UCSD-AML1 (cell line): ENCODE measurements at regions not wholly inside any gene's neighbourhood (a gene's known extent, or its start where the extent isn't known, plus 50 kb on each side); places are given as distances from the start of the nearest gene placed in this dataset.

Source experiments
- DNase-seq: peaks from one replicate; lab custom pipeline; 2025; ENCODE audit not compliant: unreplicated experiment; lab: John Stamatoyannopoulos, UW

- no peak for DNase-seq
Observed at GRCh38 chr1:234975941-234976860, 152.4 kb downstream of the TOMM20 start.

- DNase-seq, result no peak
Observed at GRCh38 chr1:234975122-234975940, 153.3 kb downstream of the TOMM20 start.

DNA sequence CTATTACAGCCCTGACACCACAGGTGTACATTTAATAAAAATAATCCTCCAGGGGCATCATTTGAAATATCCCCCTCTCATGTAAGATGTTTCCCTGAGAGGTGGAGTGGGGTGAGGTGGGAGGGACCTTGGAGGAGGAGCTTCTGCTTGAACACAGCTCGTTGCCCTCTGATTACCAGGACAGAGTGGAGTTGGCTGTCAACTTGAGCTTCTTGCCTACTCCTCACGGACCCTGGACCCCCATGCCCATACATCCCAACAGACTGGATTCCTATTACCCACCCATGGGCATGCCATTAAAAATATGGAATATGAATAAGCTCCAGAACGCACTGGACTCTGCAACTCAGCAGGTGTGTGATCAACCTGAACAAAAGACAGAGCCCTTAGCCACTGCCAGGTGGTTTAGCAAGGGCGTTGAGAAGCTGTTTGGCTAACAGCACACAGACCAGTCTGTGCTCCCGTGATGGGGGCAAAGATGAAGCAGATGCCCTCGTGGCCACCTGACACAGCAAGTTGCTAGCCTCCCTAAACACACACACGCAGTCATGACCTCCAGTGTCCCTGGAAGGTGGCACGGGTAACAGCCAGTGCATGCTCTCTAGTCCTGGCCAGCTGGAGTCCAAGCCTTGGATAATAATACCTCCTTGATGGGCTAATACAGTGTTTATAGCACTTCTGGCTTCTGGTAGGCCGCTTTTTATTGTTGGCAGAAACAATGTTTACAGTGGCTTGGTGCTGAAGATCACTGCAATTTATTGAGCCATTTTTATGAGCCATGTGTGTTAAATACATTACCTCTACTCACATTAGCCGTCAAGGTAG is 155.0 kb downstream of the TOMM20 start:
- DNase-seq, result no peak

DNA sequence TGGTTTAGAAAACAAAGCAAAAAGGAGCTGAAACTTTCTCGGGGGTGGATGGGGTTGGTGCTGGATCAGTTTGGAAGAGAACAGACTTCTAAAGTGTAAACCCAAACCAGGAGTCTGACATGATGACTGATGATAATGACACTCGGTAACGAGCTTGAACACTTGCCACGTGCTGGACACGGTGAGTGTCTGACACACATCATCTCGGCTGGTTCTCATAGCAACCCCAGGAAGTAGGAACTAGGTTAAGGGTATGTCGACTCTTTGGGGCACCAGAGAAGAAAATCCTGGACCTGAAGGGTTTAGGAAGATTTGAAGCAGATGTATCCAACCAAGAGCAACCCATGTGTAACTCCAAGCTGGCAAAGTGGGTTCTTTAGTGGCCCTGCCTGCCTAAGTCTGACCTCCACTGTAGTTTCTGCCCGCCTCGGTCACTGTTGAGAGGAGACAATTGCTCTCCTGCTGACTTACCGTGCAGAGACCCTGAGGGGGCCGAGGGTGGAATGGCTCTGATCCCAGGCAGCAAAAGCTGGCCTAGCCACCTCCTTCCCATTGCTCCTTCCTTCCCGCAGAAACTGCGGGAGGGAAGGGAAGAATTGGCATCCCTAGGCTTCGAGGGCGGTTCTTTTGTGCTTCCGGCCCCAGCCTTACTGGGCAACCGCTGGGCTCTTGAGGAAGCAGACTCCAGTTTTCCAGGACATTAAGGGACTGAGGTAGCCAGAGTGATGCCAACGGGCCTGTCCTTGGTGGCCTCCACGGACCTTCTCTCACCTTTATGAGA is 156.0 kb downstream of the TOMM20 start:
- no peak for DNase-seq

DNA sequence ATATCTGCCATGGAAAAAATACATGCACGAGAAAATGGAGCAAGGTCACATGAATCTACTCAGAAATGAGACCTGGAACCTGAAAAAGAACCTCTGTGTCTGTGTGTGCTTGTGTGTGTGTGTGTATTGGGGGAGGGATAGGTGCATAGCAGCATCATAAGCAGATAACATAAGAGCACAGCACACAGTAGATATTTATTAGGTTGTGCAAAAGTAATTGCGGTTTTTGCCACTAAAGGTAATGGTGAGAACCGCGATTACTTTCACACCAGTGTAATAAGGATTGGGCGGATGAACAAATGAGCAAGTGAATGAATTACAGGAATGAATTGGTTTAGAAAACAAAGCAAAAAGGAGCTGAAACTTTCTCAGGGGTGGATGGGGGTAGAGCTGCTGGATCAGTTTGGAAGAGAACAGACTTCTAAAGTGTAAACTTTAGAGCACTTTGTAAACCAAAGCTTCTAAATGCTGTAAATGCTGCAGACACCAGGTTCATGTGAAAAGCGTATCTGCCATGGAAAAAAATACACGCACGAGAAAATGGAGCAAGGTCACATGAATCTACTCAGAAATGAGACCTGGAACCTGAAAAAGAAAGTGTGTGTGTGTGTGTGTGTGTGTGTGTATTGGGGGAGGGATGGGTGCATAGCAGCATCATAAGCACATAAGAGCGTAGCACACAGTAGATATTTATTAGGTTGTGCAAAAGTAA is 156.9 kb downstream of the TOMM20 start:
- DNase-seq, result no peak

- peak; percentile 36 for DNase-seq
Observed at GRCh38 chr1:234970731-234971476, 157.7 kb downstream of the TOMM20 start.

DNA sequence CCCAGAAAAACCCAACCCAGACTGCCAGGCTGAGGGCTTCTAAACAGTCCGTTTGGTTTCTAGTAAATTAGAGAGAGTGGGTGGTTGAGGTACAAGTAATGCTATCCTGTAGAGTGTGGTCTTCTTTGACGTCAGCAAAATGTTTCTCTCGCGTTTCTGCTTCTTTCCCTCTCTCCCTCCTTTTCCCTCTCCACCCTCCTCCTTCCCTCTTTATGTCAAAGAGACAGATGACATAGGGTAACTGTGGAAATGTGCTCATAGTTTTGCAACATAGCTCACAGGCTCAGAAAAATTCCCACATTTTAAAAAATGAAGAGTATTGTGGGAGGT is 158.3 kb downstream of the TOMM20 start:
- DNase-seq, result no peak

GRCh38 chr1:234969581-234970400 is 158.8 kb downstream of the TOMM20 start:
- DNase-seq, result no peak

- DNase-seq, result no peak
Observed at GRCh38 chr1:234969011-234969441, 159.6 kb downstream of the TOMM20 start.

- DNase-seq, result no peak
Observed at GRCh38 chr1:234968451-234968850, 160.2 kb downstream of the TOMM20 start.

DNA sequence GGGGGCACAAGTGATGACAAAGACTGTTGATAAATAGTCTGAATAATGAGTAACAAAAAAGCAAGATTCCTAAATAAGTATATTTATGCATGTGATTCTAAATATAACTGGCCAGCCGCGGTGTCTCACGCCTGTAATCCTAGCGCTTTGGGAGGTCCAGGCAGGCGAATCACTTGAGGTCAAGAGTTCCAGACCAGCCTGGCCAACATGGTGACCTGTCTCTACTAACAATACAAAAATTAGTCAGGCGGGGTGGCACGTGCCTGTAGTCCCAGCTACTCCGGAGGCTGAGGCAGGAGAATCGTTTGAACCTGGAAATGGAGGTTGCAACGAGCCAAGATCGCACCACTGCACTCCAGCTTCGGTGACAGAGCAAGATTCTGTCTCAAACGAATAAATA is 161.5 kb downstream of the TOMM20 start:
- no peak for DNase-seq

DNA sequence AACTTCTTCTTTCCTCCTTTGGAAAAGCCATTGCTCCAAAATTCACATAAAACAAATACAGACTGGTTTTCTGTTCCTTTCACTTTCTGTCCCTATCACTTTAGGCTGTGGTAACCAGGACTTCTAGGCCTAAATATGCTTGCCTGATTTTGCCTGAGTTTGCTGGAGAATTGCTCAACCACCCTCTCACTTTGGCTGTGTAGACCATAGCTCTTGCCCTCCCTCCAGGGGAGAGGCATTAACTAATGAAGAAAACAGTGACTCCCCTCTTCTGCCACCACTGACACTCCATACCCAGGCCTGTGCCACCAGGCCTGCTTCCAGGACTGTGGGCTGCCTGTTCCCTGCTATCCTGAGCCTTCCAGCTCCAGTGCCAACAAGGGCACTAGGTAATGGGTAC is 163.5 kb downstream of the TOMM20 start:
- DNase-seq, result no peak

DNA sequence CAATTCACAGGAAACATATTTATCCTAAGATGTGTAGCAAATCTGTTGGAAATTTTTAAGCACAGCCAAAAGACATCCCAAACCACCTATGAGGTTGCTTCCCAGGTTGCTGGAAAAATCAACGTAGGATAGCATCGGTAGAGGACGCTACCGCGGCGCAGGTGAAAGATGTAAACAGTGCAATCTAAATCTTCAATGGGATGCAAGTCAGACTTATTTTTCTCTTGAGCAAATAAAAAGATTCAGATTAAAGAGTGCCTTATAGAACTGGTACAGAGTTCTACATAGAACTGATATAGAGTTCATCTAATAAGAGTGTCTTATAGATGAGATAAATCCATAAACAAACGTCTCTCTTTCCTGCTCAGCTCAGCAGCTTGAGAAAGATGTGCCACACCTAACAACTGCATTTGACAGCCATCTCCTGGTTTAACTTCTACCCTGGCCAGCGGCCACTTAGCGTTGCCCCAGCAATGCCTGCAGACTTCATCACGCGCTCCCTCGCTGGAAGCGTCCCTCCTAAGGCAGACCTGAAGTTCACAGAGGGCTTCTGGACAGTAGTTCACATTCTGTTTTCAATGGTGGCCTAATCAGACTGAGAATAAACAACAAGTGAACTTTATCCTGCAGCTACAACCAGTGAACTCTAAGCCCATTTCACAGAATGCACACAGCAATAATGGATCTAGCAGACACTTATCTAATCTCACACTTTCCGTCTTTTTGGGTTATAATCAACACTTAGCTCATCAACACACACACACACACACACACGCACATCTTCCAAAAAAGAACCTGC is 164.5 kb downstream of the TOMM20 start:
- DNase-seq, result no peak

- DNase-seq, result peak; percentile 92
Observed at GRCh38 chr1:234963180-234963903, 165.3 kb downstream of the TOMM20 start.

DNA sequence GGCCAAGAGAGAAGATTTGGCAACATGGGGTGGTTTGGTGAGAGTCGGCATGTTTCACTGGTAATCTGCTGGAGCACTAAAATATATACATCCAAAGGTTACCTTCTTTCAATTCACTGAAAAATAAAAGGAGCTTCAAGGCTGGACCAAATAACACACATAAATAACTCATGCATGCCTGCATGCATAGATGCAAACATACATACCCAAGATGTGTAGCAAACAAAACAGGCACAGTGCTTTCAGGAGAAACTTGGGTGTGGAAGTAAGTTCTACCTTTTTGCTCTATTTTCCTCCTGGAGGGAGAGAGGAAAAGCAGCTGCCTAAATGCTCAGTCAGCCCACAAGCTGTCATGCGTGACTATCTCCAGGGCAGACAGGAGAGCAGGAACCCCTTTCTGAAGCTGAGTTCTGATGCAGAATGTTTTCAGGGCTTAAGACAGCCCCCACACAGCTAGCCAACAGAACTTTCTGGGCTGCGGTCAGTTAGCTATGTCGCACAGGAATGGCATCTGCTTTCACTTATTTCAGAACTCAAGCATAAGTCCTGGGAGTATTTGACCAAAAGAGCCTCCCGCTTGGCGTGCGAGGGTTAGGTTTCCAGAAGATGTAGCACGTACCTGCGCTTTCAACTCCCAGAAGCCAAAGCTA is 166.2 kb downstream of the TOMM20 start:
- peak; percentile 54 for DNase-seq
